HG02610 (cell line): ENCODE measurements at regions not wholly inside any gene's neighbourhood (a gene's known extent, or its start where the extent isn't known, plus 50 kb on each side); places are given as distances from the start of the nearest gene placed in this dataset.

ENCODE experiments used
- ATAC-seq: cut with Tn5 transposase; IDR thresholded peaks from one replicate; pipeline ENCODE4 v1.9.1; 2021; ENCODE audit warnings: mild to moderate bottlenecking, moderate library complexity; ENCODE audit not compliant: unreplicated experiment

GRCh38 chr2:117065912-117066311 is 748.6 kb upstream of the DDX18 start:
- ATAC-seq: no peak

GRCh38 chr2:117067900-117068299 is 746.6 kb upstream of the DDX18 start:
- ATAC-seq: no peak

GRCh38 chr2:117068371-117068770 is 746.1 kb upstream of the DDX18 start:
- no peak for ATAC-seq

- ATAC-seq: no peak
These were observed 742.9 kb upstream of the DDX18 start for GRCh38 chr2:117071556-117072102.

- ATAC-seq: no peak
These were observed 739.7 kb upstream of the DDX18 start for GRCh38 chr2:117074756-117075155.

- no peak for ATAC-seq
These were observed 729.2 kb upstream of the DDX18 start for GRCh38 chr2:117085256-117085655.

- no peak for ATAC-seq
These were observed 728.8 kb upstream of the DDX18 start for GRCh38 chr2:117085737-117086136.

- no peak for ATAC-seq
These were observed 728.1 kb upstream of the DDX18 start for GRCh38 chr2:117086174-117086942.

GRCh38 chr2:117086943-117087250 is 727.6 kb upstream of the DDX18 start:
- ATAC-seq: no peak

GRCh38 chr2:117087535-117088291 is 726.8 kb upstream of the DDX18 start:
- no peak for ATAC-seq

- ATAC-seq: no peak
These were observed 723.3 kb upstream of the DDX18 start for GRCh38 chr2:117091041-117091837.

- no peak for ATAC-seq
These were observed 712.9 kb upstream of the DDX18 start for GRCh38 chr2:117101613-117102012.

GRCh38 chr2:117108741-117109267 is 705.7 kb upstream of the DDX18 start:
- ATAC-seq: no peak

- no peak for ATAC-seq
These were observed 695.5 kb upstream of the DDX18 start for GRCh38 chr2:117118994-117119393.

GRCh38 chr2:117123362-117123761 is 691.1 kb upstream of the DDX18 start:
- no peak for ATAC-seq

- ATAC-seq: no peak
These were observed 687.8 kb upstream of the DDX18 start for GRCh38 chr2:117126656-117127055.

- ATAC-seq: no peak
These were observed 686.8 kb upstream of the DDX18 start for GRCh38 chr2:117127680-117128079.

GRCh38 chr2:117128461-117128860 is 686.0 kb upstream of the DDX18 start:
- no peak for ATAC-seq

GRCh38 chr2:117137371-117137770 is 677.1 kb upstream of the DDX18 start:
- ATAC-seq: no peak

GRCh38 chr2:117169036-117169765 is 645.3 kb upstream of the DDX18 start:
- no peak for ATAC-seq
